ENCODE measurements at regions not wholly inside any gene's neighbourhood (a gene's known extent, or its start where the extent isn't known, plus 50 kb on each side); places are given as distances from the start of the nearest gene placed in this dataset.
A peak's percentile ranks its signal among the peaks of the same experiment; 100 is the strongest.
"Not testable (repeated sequence)": the region's sequence is repeated elsewhere in the genome, so short reads cannot be mapped to it uniquely, and the experiment has no call there.

DNA sequence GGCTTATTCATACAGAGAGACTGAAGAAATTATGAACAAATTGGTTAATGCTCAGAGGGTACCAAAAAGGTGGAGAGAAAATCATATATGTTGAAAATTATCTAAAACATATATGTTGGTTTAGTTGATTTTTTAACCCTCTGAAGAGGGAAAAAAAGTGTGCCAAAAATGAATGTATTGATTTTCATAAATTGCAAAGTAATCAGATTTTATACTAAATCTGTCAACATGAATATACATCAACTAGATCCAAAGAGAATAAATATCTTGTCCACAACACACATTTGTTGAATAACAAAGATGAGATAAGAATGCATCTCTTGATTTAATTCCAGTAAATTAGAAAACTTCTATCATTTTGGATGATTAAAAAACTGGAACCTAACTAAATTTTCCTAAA lies 125.3 kb upstream of the TACR3 start:
- no peak overlapping the region for H3K4me3 ChIP-seq (ENCODE audit: low read length)
- no peak for DNase-seq (ENCODE audit: low read depth)
- no peaks in the 10 kb centered on the region for H3K36me3 ChIP-seq (ENCODE audit: control insufficient read depth, insufficient read depth, low read length, severe bottlenecking)
- H3K4me1 ChIP-seq (ENCODE audit: control insufficient read depth, insufficient read depth, low read length) = no peaks in the 10 kb centered on the region
- peaks cover 4% of the 10 kb centered on the region for H3K9me3 ChIP-seq (ENCODE audit: control insufficient read depth, low read length)
- H3K9ac ChIP-seq (ENCODE audit: low read length) = no peak overlapping the region
- H3K27me3 ChIP-seq (replicated peaks; ENCODE audit: control insufficient read depth, insufficient read depth, low read length) = no peaks in the 10 kb centered on the region

DNA sequence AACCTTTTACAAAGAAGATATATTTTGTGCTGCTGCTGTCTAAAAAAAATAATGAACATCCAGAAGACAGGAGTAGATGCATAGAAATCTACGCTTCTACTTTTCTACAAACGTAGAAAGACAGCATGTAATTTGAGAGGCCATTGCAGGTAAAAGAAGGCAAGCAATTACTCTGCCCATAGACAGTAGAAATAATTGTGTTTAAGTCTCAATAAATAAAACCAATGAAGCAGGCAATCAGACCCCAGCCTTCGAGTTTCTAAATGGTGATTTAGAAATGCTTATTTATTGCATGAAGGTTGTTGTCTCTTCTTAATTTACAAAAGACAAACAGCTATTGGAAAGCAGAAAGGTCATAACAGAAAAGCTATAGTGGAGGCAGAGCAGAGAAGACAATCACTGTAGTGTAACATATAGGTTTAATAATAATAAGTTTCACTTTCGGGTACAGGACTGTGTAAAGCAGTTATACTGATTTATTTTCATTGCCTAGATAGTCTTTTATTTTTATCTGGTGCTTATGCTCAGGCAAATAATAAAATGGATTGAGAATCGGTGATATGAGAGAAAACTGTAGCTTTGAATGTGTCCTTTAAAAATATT lies 123.0 kb upstream of the TACR3 start:
- Histone ChIP-seq H3K9ac (ENCODE audit: low read length) (no peak overlapping the region), H3K4me1 (ENCODE audit: control insufficient read depth, insufficient read depth, low read length) (no peaks in the 10 kb centered on the region), H3K4me3 (ENCODE audit: low read length) (no peak overlapping the region), H3K27me3 (replicated peaks; ENCODE audit: control insufficient read depth, insufficient read depth, low read length) (no peaks in the 10 kb centered on the region), H3K9me3 (ENCODE audit: control insufficient read depth, low read length) (peaks cover 4% of the 10 kb centered on the region), H3K36me3 (ENCODE audit: control insufficient read depth, insufficient read depth, low read length, severe bottlenecking) (no peaks in the 10 kb centered on the region)
- DNase-seq (ENCODE audit: low read depth) = no peak

DNA sequence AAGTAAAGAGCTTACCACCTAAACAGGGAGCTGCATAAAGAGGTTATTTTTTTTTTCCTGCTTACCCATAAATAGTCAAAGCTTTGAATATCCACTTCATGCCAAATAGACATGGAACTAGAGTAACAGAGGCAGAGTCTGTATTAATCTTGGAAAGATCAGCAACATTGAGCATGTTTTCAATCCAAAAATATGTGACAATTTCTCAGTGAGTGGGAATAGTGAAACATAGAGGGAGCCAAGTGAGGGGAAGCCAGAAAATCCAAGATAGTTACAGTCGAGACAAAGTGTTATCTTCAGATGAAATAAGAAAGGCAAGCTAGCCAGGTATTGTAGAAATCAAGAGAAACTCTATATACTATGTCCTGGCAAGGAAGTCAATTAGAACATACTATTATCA lies 122.3 kb upstream of the TACR3 start:
- H3K27me3 ChIP-seq (replicated peaks; ENCODE audit: control insufficient read depth, insufficient read depth, low read length) = no peaks in the 10 kb centered on the region
- H3K36me3 ChIP-seq (ENCODE audit: control insufficient read depth, insufficient read depth, low read length, severe bottlenecking) = no peaks in the 10 kb centered on the region
- DNase-seq (ENCODE audit: low read depth) = no peak
- peaks cover 4% of the 10 kb centered on the region for H3K9me3 ChIP-seq (ENCODE audit: control insufficient read depth, low read length)
- no peaks in the 10 kb centered on the region for H3K4me1 ChIP-seq (ENCODE audit: control insufficient read depth, insufficient read depth, low read length)
- H3K9ac ChIP-seq (ENCODE audit: low read length) = no peak overlapping the region
- H3K4me3 ChIP-seq (ENCODE audit: low read length) = no peak overlapping the region

DNA sequence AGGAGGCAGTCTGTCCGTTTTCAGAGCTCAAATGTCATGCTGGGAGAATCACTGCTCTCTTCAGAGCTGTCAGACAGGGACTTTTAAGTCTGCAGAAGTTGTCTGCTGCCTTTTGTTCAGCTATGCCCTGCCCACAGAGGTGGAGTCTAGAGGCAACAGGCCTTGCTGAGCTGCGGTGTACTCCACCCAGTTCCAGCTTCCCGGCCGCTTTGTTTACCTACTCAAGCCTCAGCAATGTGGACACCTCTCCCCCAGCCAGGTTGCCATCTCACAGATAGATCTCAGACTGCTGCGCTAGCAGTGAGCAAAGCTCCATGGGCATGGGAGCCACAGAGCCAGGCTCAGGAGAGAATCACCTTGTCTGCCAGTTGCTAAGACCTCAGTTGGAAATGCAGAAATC lies 90.5 kb upstream of the TACR3 start:
- H3K9me3 ChIP-seq (ENCODE audit: control insufficient read depth, low read length); H3K27me3 ChIP-seq (replicated peaks; ENCODE audit: control insufficient read depth, insufficient read depth, low read length); H3K4me3 ChIP-seq (ENCODE audit: low read length); H3K4me1 ChIP-seq (ENCODE audit: control insufficient read depth, insufficient read depth, low read length); H3K9ac ChIP-seq (ENCODE audit: low read length); H3K36me3 ChIP-seq (ENCODE audit: control insufficient read depth, insufficient read depth, low read length, severe bottlenecking); DNase-seq (ENCODE audit: low read depth): not testable (repeated sequence)

DNA sequence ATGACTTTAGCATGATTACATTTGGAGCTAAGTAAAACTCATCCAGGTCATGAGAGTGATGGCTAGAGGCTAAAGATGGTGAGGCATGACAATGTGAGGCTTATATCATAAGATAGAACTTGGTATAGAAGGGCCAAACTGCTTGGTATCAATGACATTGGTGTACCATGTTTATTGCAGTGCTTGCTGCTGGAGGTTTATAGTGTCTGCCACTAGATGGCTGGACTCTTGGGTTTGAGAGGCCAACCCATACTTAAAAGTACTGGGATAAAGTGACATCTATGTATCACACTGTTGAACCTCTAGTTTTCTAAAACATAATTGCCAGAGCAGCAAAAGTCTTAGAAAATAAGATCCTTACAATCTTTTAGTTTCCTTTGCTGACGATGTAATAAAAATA lies 83.0 kb upstream of the TACR3 start:
- DNase-seq (ENCODE audit: low read depth) = no peak
- H3K36me3 ChIP-seq (ENCODE audit: control insufficient read depth, insufficient read depth, low read length, severe bottlenecking) = no peaks in the 10 kb centered on the region
- H3K9me3 ChIP-seq (ENCODE audit: control insufficient read depth, low read length) = peaks cover 13% of the 10 kb centered on the region
- H3K4me1 ChIP-seq (ENCODE audit: control insufficient read depth, insufficient read depth, low read length) = no peaks in the 10 kb centered on the region
- no peaks in the 10 kb centered on the region for H3K27me3 ChIP-seq (replicated peaks; ENCODE audit: control insufficient read depth, insufficient read depth, low read length)
- no peak overlapping the region for H3K9ac ChIP-seq (ENCODE audit: low read length)
- no peak overlapping the region for H3K4me3 ChIP-seq (ENCODE audit: low read length)

DNA sequence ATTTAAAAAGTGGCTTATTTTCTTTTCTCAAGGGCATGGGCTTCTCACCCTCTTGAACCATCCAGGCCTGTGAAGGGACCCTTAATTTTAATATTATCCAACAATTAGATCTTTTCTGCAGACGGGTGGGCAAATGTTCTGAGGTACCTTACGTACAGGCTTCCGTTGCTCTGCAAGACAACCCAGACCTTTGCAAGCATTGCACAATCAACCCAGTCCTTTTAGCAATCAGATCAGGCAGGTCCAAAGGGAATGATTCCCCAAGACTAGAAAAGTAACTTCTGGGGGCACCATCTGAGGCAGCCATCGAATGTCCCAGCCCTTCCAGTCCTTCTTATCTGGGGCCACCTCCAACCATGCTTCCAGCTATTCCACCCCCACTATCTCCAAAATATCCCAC lies 67.3 kb upstream of the TACR3 start:
- no peak for DNase-seq (ENCODE audit: low read depth)
- Histone ChIP-seq H3K4me1 (ENCODE audit: control insufficient read depth, insufficient read depth, low read length) (no peaks in the 10 kb centered on the region), H3K36me3 (ENCODE audit: control insufficient read depth, insufficient read depth, low read length, severe bottlenecking) (no peaks in the 10 kb centered on the region), H3K9ac (ENCODE audit: low read length) (no peak overlapping the region), H3K27me3 (replicated peaks; ENCODE audit: control insufficient read depth, insufficient read depth, low read length) (no peaks in the 10 kb centered on the region), H3K9me3 (ENCODE audit: control insufficient read depth, low read length) (no peaks in the 10 kb centered on the region), H3K4me3 (ENCODE audit: low read length) (no peak overlapping the region)

DNA sequence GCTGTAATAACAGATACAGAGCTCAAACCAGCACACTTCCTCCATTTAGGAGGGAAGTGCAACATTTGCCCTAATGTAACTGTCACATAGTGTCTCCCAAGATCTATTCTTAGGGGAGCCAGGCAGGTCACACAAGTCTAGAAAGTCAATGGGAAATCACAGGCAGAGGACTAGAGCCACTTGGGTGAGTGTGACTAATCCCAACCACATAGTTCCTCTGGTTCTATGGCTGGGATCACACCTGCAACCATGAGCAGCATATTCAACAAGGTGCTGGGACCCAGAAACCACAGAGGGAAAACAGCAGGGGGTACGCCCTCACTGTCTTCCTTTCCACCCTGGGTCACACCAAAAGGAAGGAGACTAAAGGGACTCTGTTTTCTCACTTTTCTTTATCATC lies 66.8 kb upstream of the TACR3 start:
- Histone ChIP-seq H3K9me3 (ENCODE audit: control insufficient read depth, low read length) (no peaks in the 10 kb centered on the region), H3K9ac (ENCODE audit: low read length) (no peak overlapping the region), H3K36me3 (ENCODE audit: control insufficient read depth, insufficient read depth, low read length, severe bottlenecking) (no peaks in the 10 kb centered on the region), H3K27me3 (replicated peaks; ENCODE audit: control insufficient read depth, insufficient read depth, low read length) (no peaks in the 10 kb centered on the region), H3K4me3 (ENCODE audit: low read length) (no peak overlapping the region), H3K4me1 (ENCODE audit: control insufficient read depth, insufficient read depth, low read length) (no peaks in the 10 kb centered on the region)
- no peak for DNase-seq (ENCODE audit: low read depth)

DNA sequence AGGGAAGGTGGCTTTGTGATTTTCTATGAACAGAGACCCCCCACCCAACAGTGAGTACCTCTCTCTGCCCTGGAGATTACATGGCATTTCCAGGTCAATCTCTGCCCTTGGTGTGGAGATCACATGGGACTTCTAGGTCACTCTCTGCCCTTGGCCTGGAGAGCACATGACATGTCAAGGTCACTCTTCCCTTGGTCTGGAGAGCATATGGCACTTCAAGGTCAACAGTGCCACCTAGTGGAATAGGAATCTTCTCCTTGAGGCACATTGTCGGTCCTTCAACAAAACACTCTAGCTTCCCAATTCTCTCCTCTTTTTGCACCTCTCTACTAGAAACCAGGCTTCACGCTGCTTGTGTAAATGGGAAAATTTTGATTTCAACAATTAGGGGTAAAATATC lies 66.2 kb upstream of the TACR3 start:
- no peaks in the 10 kb centered on the region for H3K36me3 ChIP-seq (ENCODE audit: control insufficient read depth, insufficient read depth, low read length, severe bottlenecking)
- no peaks in the 10 kb centered on the region for H3K9me3 ChIP-seq (ENCODE audit: control insufficient read depth, low read length)
- DNase-seq (ENCODE audit: low read depth) = peak; percentile 65
- H3K27me3 ChIP-seq (replicated peaks; ENCODE audit: control insufficient read depth, insufficient read depth, low read length) = no peaks in the 10 kb centered on the region
- H3K4me3 ChIP-seq (ENCODE audit: low read length) = no peak overlapping the region
- H3K9ac ChIP-seq (ENCODE audit: low read length) = no peak overlapping the region
- no peaks in the 10 kb centered on the region for H3K4me1 ChIP-seq (ENCODE audit: control insufficient read depth, insufficient read depth, low read length)

DNA sequence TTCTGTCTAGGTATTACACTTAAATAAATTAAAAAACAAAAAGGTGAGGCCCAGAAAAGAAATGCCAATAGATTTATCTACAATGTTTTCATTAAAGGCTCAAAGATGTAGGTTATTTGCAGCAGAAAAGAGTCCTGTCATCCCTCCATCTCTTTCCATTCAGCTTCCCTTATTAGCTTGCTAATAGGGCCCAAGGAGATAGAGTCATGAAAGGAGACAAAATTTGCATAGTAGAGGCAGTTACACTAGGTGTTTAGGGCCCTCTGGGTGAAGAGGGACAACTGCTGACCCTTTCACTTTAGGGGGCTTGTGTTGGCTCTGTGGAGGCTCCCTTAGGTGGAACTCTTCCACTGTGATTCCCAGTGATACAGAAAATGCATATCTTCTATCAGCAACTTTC lies 58.4 kb upstream of the TACR3 start:
- Histone ChIP-seq H3K27me3 (replicated peaks; ENCODE audit: control insufficient read depth, insufficient read depth, low read length) (no peaks in the 10 kb centered on the region), H3K9me3 (ENCODE audit: control insufficient read depth, low read length) (no peaks in the 10 kb centered on the region), H3K4me3 (ENCODE audit: low read length) (no peak overlapping the region), H3K9ac (ENCODE audit: low read length) (no peak overlapping the region), H3K4me1 (ENCODE audit: control insufficient read depth, insufficient read depth, low read length) (no peaks in the 10 kb centered on the region), H3K36me3 (ENCODE audit: control insufficient read depth, insufficient read depth, low read length, severe bottlenecking) (no peaks in the 10 kb centered on the region)
- DNase-seq (ENCODE audit: low read depth) = no peak

DNA sequence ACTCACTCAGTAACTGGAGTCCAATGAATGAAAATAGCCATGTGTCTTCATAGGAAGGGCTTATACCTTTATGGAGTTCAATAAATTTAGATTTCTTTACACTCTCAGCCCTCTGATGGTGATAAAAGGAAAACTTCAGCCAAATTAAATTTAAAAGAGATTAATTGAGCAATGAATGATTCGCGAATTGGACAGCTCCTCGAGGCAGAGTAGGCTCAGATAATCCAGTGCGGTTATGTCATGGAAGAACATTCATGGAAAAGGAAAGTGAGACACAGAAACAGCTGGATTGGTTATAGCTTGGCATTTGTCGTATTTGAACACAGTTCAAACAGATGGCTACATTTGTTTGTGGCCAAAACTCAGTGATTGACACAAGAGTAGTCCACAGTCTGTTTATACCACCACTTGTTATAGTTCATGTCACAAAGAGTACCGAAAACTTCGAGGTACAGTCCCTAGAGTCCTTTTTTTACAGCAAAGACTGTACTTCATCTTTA lies 54.6 kb upstream of the TACR3 start:
- Histone ChIP-seq H3K9me3 (ENCODE audit: control insufficient read depth, low read length) (no peaks in the 10 kb centered on the region), H3K9ac (ENCODE audit: low read length) (no peak overlapping the region), H3K4me1 (ENCODE audit: control insufficient read depth, insufficient read depth, low read length) (no peaks in the 10 kb centered on the region), H3K36me3 (ENCODE audit: control insufficient read depth, insufficient read depth, low read length, severe bottlenecking) (no peaks in the 10 kb centered on the region), H3K27me3 (replicated peaks; ENCODE audit: control insufficient read depth, insufficient read depth, low read length) (no peaks in the 10 kb centered on the region), H3K4me3 (ENCODE audit: low read length) (no peak overlapping the region)
- no peak for DNase-seq (ENCODE audit: low read depth)

DNA sequence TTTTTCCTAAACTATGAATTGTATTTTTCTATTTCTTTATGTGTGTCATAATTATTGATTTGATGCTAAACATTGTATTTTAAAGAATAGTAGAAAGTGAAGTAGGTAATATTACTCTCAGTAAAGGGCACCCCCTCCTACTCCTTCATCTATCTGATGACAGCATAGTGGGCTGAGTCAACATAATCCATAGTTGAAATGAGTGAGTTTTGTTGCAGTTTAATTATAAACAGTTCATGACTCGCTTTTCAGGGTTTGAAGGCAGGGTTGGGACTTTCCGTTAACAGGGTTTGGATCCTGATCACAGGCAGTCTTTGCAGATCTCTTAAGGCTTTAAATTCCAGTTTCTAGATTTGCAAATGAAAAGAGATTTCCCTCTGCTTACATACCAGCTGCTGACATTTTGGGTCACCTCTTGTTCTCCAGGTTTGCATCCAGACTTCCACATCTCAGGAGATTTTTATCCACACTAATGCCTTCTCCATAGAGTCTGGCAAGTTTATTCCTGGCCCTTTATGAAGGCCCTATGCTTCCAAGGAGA lies 54.0 kb upstream of the TACR3 start:
- Histone ChIP-seq H3K4me3 (ENCODE audit: low read length) (no peak overlapping the region), H3K4me1 (ENCODE audit: control insufficient read depth, insufficient read depth, low read length) (no peaks in the 10 kb centered on the region), H3K36me3 (ENCODE audit: control insufficient read depth, insufficient read depth, low read length, severe bottlenecking) (no peaks in the 10 kb centered on the region), H3K9ac (ENCODE audit: low read length) (no peak overlapping the region), H3K9me3 (ENCODE audit: control insufficient read depth, low read length) (no peaks in the 10 kb centered on the region), H3K27me3 (replicated peaks; ENCODE audit: control insufficient read depth, insufficient read depth, low read length) (no peaks in the 10 kb centered on the region)
- no peak for DNase-seq (ENCODE audit: low read depth)
